Middle frontal gyrus (tissue), 1 donor: ENCODE measurements at regions not wholly inside any gene's neighbourhood (a gene's known extent, or its start where the extent isn't known, plus 50 kb on each side); places are given as distances from the start of the nearest gene placed in this dataset.
A peak's percentile ranks its signal among the peaks of the same experiment; 100 is the strongest.

Experiments
- DNase-seq: peaks from one replicate; pipeline ENCODE4 v3.0.0-alpha.2; 2015; ENCODE audit warnings: low spot score; ENCODE audit errors: extremely low spot score

DNA sequence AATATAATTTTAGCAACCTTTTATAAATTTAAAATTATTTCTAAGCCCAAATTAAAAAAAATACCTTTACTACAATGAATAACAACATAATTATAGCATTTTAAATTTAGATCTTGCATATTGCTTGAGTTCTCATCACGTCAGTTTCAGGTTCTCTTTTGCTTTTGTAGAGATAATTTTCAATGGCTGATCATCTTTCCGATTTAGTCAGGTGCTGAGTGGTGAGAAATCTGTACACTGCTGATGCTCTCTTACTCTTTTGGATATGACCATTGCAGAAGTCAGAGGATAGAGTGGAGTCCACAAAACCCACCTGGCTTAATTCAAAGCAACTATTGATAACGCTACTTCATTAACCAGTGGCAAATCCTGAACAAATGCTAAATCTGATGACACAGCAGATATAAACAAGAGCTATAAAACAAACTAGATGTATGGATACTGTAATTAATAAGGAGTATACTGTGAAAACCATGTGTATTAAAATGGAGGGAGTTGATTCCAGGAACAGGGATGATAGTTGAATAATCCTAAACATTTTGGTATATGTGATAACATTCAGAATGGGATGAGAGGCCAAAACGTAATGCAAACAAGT lies 394.8 kb downstream of the CSNK1G3 start:
- no peak for DNase-seq

DNA sequence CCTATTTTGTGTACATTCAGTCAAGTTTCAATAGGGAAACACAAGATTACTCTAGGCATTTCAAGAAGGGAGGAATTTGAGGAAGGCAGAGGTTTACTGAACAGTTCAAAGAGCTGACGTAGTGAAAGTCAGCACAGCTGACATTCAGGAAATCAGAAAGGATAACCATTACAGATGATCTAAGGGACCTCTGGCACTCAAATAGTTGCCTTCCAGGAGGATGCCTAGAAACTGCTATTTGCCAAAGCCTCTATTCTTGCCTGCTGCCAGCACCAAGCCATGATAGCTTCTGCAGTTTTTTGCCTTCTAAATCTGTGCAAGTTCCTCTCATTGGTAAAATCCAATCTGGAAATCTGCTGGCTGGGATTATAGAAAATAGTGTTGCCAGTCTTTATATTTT lies 373.1 kb downstream of the CSNK1G3 start:
- no peak for DNase-seq

DNA sequence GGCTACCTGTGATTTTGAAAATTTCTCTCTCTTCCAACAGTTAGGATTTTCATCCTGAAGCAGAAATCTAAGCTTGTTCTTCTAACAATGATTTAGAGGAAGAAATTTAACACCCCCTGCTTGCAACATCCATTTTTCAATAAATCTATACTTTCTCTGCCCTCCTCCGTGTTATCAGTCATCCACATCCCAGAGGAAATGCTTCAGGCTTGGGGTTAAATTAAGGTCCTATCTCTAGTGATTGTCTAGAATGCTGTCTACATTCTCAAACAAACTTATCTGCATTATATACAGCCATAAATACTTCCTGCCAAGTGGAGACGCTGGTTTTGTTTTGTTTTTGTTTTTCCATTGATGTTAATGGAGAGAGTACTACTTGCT lies 371.0 kb downstream of the CSNK1G3 start:
- no peak for DNase-seq

GRCh38 chr5:123882319-123882964 lies 370.5 kb downstream of the CSNK1G3 start:
- no peak for DNase-seq

GRCh38 chr5:123881759-123882244 lies 369.8 kb downstream of the CSNK1G3 start:
- no peak for DNase-seq

DNA sequence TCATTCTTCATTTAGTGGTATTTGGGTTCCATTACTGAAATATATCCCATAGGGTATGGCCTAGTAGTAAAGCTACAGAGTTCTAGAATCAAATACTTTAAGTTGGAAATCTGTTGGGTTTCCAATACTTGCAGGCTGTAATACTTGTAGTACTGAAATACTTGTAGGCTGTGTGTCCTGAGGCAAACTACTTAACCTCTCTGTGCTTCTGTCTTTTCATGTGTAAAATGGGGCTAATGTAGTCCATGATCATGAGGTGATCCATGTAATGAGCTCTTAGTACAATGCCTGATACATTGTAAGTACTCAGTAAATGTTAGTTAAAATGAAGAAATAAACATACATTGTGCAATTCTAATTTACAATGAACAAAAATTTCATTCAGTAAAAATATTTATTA lies 368.9 kb downstream of the CSNK1G3 start:
- no peak for DNase-seq

DNA sequence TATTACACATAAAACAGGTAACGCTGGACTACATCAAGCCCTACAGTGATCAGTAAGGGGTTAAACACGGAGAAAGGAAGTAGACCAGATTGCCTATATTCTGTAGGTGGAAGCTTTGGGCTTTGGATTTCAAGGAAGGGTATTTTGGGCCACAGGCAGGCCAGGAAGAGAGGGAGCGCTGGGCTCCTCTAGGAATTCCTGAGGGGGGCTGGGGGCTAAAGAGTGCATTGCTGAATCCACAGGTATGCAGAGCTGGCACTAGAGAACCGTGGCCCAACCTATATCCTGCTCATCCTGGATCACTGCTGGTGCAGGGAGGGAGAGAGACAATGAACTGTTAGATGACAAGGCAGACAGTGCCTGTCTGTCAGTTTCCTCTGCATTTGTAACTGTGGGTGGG lies 367.1 kb downstream of the CSNK1G3 start:
- no peak for DNase-seq

DNA sequence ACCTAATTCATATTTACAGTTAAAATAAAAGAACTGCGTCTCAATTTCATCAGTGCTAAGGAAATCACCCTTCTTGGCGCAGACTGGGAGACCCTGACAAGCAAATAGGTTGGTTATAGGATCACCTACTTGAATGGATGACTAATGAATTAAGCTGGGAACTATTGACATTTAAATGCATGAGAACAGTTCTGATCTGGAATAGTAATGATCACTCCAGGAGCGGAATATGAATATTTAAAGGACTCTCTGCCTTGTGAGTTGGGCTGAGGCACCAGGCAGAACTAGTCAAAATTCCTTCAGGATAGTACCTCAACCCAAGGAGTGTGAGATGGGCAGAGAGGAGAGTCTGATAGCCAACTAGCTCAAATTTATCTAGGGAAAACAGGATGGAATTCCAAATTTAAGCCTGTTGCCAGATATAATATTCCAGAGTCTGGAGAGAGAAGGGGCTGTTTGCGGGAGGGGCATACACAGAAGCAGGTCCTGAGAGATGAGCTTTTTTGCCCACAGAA lies 364.4 kb downstream of the CSNK1G3 start:
- no peak for DNase-seq

DNA sequence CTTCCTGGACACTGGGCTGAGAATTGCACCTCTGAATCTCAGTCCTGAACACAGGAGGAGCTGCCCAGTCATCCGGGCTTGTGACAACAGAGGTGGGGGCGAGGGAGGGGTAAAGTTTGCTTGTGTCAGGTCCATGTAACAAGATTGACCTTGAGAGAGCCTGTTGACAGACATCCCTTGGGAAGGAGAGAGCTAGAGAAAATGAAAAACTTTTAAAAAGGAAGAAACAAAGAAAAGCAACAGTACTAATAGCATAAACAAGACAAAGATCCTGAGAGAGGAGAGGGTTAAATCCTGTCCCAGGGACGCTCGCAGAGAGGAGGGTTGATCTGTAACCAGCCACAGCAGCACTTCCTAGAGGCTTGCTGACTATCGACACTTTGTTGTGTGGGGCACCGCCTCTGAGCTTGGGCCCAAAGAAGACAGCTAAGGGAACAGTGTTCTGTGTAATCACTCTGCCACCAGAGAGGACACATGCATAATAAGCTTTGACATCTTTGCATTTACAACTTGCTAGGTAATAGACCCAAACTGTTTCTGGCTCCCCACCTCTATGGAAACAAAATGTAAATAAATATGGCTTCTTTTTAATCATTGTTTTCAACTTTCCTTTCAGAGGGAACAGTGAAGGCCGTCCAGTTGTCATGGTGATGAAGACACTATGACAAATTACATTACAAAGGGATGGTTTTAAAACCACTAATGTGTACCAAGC lies 363.7 kb downstream of the CSNK1G3 start:
- no peak for DNase-seq

GRCh38 chr5:123874600-123875201 lies 362.7 kb downstream of the CSNK1G3 start:
- DNase-seq, result peak; percentile 74

- DNase-seq, result no peak
Measured at GRCh38 chr5:123873846-123874245, 361.9 kb downstream of the CSNK1G3 start.

DNA sequence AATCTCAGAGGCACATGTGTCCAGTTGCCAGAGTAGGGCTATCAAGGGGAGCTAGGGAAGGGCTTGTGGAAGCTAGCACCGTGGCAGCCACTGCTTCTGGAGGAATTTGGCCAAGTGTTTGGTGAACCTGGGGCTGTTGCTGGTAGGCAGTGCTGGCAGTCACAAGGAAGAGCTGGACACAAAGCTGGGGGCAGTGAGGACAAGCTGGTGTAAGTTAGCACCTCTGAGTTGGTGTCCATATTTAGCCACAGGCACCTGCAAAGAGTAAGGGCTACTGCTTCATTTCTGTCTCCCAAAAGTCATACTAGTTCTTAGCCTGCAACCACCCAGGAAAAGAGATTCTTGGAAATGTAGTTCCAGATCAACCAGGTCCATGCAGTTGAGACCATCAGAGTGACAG lies 359.4 kb downstream of the CSNK1G3 start:
- DNase-seq, result no peak

GRCh38 chr5:123868881-123869280 lies 356.9 kb downstream of the CSNK1G3 start:
- DNase-seq, result no peak

- no peak for DNase-seq
Measured at GRCh38 chr5:123868267-123868666, 356.3 kb downstream of the CSNK1G3 start.

GRCh38 chr5:123865641-123866040 lies 353.7 kb downstream of the CSNK1G3 start:
- no peak for DNase-seq

DNA sequence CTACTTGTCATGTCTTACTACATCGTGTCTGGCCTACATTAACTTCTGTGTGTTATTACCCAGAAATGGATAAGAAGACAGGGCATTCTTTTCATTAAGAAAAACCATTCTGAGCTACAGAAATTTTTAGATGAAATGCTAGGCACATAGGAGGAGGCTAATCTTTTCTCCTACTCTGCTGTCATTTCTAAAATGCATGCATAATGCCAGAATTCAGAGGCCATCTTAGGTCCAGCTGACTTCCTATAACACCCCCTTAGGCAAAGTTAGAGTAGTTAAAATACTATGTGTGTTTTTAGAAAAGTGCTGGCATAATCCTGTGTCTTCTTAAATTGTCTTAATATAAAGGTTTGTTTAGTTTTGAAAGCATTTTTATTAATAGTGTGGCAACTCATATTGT lies 352.6 kb downstream of the CSNK1G3 start:
- no peak for DNase-seq

DNA sequence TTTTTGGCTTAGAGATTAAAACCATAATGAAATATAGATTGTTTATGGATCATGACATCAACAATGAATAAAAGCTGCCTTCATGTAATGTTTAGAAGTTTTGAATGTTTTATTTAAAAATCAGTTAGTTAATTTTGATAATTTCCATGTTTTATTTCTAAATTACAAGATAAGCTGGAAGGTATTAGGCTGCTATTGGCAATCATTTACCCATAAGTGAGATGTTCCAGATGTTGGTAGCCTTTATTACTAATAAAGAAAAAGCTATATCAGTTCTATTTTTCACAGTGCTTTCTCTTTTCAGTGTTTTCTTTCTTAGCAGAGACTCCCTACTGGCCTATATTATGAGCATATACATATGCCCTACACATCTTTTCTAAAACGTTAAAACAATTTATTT lies 347.0 kb downstream of the CSNK1G3 start:
- no peak for DNase-seq

DNA sequence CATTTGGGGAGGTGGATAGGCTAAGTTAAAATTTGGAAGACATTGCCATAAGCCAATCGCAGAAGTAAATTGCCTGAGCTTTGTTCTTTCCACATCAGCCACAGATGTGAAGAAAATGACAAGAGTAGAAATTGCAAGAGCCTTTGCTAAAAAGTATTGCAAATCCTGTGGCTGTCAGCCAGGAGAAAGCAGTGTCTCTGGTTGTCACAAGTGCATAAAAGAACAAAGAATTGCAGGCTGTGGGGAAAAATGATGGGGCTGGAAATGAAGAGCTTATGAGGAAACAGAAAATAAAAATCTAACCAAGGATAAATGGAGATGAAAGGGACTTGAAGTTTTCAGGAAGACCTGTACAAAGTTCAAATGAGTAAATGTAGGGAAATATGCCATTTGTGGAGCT lies 344.8 kb downstream of the CSNK1G3 start:
- no peak for DNase-seq

DNA sequence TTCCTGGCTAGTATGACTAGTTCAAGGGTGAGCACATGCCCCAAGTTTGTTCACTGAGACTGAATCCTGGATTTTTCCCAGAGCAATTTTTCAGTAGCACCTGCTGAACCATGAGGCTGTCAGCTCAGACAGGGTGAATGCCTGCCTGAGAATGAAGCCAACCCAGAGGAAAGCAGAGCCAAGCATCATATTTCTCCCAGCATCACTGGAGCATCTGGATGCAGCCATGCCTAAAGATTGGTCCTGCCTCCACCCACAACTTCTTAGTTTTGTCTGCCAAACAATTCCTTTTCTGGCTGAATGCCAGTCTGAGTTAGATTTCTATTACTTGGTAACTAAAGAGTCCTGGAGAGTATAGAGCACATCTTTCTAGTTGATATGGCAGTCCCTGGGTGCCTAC lies 343.6 kb downstream of the CSNK1G3 start:
- DNase-seq, result no peak

- DNase-seq, result no peak
Measured at GRCh38 chr5:123845356-123846100, 333.6 kb downstream of the CSNK1G3 start.

- no peak for DNase-seq
Measured at GRCh38 chr5:123844873-123845272, 332.9 kb downstream of the CSNK1G3 start.
